ENCODE measurements at regions not wholly inside any gene's neighbourhood (a gene's known extent, or its start where the extent isn't known, plus 50 kb on each side); places are given as distances from the start of the nearest gene placed in this dataset.

DNA sequence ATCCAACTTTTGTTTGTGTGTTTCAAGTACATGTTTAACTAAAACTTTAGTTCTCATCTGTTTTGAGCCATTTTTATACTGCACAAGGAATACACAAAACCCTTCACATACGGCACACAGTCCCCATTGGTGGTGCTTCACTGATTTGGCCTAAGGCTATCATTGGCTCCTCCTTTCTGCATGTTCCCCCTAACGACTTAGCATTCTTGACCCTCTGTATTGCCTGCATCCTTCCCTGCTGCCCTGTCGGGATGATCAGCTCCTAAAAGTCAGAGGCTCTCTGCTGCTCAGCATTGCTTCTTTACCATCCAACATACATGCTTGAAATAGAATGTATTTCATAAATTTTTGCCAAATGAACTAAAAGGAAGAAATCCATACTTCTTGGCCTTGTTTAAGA, 111.4 kb upstream of the ABCB5 start:
- TF ChIP-seq, protein P1, sequence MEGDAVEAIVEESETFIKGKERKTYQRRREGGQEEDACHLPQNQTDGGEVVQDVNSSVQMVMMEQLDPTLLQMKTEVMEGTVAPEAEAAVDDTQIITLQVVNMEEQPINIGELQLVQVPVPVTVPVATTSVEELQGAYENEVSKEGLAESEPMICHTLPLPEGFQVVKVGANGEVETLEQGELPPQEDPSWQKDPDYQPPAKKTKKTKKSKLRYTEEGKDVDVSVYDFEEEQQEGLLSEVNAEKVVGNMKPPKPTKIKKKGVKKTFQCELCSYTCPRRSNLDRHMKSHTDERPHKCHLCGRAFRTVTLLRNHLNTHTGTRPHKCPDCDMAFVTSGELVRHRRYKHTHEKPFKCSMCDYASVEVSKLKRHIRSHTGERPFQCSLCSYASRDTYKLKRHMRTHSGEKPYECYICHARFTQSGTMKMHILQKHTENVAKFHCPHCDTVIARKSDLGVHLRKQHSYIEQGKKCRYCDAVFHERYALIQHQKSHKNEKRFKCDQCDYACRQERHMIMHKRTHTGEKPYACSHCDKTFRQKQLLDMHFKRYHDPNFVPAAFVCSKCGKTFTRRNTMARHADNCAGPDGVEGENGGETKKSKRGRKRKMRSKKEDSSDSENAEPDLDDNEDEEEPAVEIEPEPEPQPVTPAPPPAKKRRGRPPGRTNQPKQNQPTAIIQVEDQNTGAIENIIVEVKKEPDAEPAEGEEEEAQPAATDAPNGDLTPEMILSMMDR (IDR thresholded peaks at IDR 0.05; ENCODE audit: low read depth, low read length, missing control alignments), result no peak
- no peak overlapping the region for H3K4me3 ChIP-seq (ENCODE audit: low read depth, low read length)
- in situ Hi-C loops (cut with HindIII; ENCODE audit: low sequenced_read_pairs), result no loop called here
- DNase-seq (ENCODE audit: low read depth), result no peak

DNA sequence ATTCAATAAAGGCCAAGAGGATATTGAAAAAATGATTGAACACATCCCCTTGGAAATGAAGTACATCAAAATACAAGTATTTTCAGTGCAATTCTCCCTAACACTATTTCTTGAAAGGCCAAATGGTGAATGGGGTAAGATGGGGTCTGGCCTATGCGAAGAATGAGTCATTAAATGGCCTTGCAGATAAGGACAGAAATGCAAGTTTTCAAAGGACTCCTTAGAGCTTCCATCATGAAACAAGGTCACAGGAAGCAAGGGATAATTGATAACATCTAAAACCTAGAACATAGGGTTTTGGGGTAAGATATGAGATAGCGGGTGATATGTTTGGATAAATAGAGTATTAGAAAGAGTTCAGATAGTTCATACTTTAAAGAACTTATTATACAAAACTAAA, 109.3 kb upstream of the ABCB5 start:
- H3K4me3 ChIP-seq (ENCODE audit: low read depth, low read length), result no peak overlapping the region
- in situ Hi-C loops (cut with HindIII; ENCODE audit: low sequenced_read_pairs), result no loop called here
- TF ChIP-seq, protein P1 (IDR thresholded peaks at IDR 0.05; ENCODE audit: low read depth, low read length, missing control alignments), result no peak
- no peak for DNase-seq (ENCODE audit: low read depth)

DNA sequence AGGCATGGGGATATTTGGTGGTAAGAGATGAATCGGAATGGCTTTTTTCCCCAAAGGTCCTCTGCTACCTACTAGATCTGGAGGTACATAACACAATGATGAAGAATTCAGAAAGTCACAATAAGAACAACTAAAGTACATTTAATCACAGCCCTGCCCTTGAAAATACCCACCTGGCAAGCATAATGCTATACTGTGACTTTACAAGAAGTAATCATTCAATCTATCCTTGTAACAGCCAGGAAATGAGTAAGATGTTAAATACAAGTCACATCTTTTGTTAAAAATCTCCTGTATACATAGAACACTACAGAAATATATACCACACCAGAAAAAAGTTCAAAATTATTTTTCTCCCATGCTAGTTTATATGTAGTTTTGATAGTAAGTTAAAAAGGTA, 108.3 kb upstream of the ABCB5 start:
- TF ChIP-seq, protein P1 (IDR thresholded peaks at IDR 0.05; ENCODE audit: low read depth, low read length, missing control alignments), result no peak
- no peak for DNase-seq (ENCODE audit: low read depth)

DNA sequence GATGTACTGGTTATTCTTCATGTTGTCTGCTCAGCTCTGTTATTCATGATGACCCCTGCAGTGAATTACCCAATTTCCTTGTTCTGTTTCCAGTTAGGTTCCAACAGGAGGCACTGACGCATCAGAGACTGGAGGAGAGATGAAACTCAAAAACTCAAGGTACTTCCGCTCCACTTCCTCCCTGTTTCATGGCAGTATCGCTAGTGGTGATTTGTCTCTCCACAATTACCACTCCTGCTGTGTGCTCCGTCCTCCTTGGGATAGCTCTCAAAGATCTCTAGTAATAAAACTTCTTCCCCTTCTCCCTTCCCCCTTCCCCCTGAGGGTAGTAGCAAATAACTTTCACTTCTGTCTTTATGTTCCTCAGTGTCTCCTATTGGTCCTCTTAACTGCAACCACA, 107.4 kb upstream of the ABCB5 start:
- in situ Hi-C loops (cut with HindIII; ENCODE audit: low sequenced_read_pairs), result no loop called here
- DNase-seq (ENCODE audit: low read depth), result peak; percentile 9
- no peak overlapping the region for H3K4me3 ChIP-seq (ENCODE audit: low read depth, low read length)
- TF ChIP-seq, protein P1 (IDR thresholded peaks at IDR 0.05; ENCODE audit: low read depth, low read length, missing control alignments), result peak; percentile 16

More for the DNA sequence above, 108.3 kb upstream of the ABCB5 start:
- no peak overlapping the region for H3K4me3 ChIP-seq (ENCODE audit: low read depth, low read length)
- in situ Hi-C loops (cut with HindIII; ENCODE audit: low sequenced_read_pairs), result no loop called here

DNA sequence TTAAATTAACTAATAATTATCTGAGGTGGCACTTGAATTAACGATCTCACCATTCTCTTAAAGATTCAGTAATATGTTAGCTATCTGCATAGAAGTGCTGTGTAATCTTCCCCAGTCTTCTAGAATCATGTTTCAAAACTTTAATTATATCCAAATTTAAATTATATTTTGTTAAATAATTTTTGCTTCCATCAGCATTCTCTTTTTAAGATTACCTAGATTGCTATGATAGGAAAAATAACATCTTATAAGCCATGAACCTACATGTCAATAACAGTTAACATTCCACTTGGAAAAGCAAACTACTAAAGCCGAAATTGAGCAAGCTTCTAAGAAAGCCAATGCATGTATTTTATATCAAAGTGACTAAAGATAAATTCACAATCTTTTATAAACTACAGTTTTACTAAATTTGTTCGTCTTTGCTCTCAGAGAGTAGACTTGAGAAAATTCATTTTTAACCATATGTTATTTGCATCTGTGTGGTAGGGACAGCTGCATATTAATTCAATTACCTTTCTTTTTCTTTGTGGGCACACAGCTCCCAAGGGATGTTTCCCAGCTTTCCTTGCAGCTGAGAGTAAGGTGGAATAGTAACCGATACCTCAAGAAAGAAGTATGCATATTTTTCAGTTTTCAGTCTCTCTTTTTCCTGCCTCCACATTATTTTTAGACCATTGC, 105.4 kb upstream of the ABCB5 start:
- in situ Hi-C loops (cut with HindIII; ENCODE audit: low sequenced_read_pairs), result no loop called here
- TF ChIP-seq, protein P1 (IDR thresholded peaks at IDR 0.05; ENCODE audit: low read depth, low read length, missing control alignments), result no peak

DNA sequence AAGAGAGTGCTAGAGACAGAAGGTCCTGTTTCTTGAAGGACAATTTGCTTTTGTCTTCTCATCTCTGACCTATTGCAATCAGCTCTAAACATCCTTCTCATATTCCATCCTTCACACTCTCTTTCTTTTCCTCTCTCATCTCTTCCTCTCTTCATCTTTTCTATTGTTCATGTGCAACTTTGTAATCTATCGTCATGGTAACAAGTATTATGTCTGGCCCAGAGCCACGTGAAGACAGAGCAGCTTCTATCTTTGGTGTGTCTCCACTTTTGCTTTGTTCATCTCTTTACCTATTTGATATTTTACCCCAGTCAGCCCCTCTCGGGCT, 104.9 kb upstream of the ABCB5 start:
- TF ChIP-seq, protein P1 (IDR thresholded peaks at IDR 0.05; ENCODE audit: low read depth, low read length, missing control alignments), result no peak
- H3K4me3 ChIP-seq (ENCODE audit: low read depth, low read length), result no peak overlapping the region
- in situ Hi-C loops (cut with HindIII; ENCODE audit: low sequenced_read_pairs), result no loop called here
- no peak for DNase-seq (ENCODE audit: low read depth)

More for the DNA sequence above, 105.4 kb upstream of the ABCB5 start:
- H3K4me3 ChIP-seq (ENCODE audit: low read depth, low read length), result no peak overlapping the region
- DNase-seq (ENCODE audit: low read depth), result no peak
